H1 (cell line): ENCODE measurements at regions not wholly inside any gene's neighbourhood (a gene's known extent, or its start where the extent isn't known, plus 50 kb on each side); places are given as distances from the start of the nearest gene placed in this dataset.

Source experiments
- CTCF ChIA-PET: fragments of 300-600 bp; sonication (Branson Sonifier 250); formaldehyde crosslinking; loops from one replicate; lab custom pipeline; 2021; ENCODE audit not compliant: partially characterized antibody; lab: Charles Lee
- POLR2A ChIA-PET: fragments of 300-600 bp; sonication (Branson Sonifier 250); formaldehyde crosslinking; loops from one replicate; lab custom pipeline; 2021; ENCODE audit warnings: inconsistent platforms; ENCODE audit not compliant: partially characterized antibody; lab: Charles Lee
- DNase-seq, 2 experiments: peaks; one replicate each; pipeline versions ENCODE4 v3.0.0 to v3.0.0-alpha.2; 2010 to 2022; ENCODE audit warnings: low spot score in 2 of 2, low read depth in 1 of 2, mixed read lengths in 1 of 2
- FAIRE-seq: peaks from 2 replicates; lab custom pipeline; 2011; peaks lifted over from hg19 to GRCh38; lab: Jason Lieb, UNC
- H2AFZ ChIP-seq: 2 replicates; pipeline ENCODE4 v1.8.1; 2012; ENCODE audit warnings: low read length, inconsistent platforms
- H2AK5ac ChIP-seq: 2 replicates; pipeline ENCODE4 v1.6.1; 2013; ENCODE audit warnings: low read depth, low read length
- H2BK120ac ChIP-seq: replicated peaks from 2 replicates; pipeline ENCODE3; 2013; ENCODE audit warnings: low read depth, low read length, inconsistent platforms
- H2BK12ac ChIP-seq: 2 replicates; pipeline ENCODE4 v1.6.1; 2013; ENCODE audit warnings: low read depth, low read length
- H2BK15ac ChIP-seq: 2 replicates; pipeline ENCODE4 v1.6.1; 2013; ENCODE audit warnings: low read length
- H2BK20ac ChIP-seq: 2 replicates; pipeline ENCODE4 v1.6.1; 2013; ENCODE audit warnings: low read length
- H2BK5ac ChIP-seq: 2 replicates; pipeline ENCODE4 v1.6.1; 2013; ENCODE audit warnings: low read depth, low read length
- H3K14ac ChIP-seq: 2 replicates; pipeline ENCODE4 v1.6.1; 2013; ENCODE audit warnings: inconsistent platforms; ENCODE audit not compliant: insufficient read length
- H3K18ac ChIP-seq: 2 replicates; pipeline ENCODE4 v1.6.1; 2013; ENCODE audit warnings: low read length; ENCODE audit errors: extremely low read depth
- H3K23ac ChIP-seq: 2 replicates; pipeline ENCODE4 v1.6.1; 2013; ENCODE audit warnings: inconsistent platforms; ENCODE audit not compliant: insufficient read length
- H3K23me2 ChIP-seq: 2 replicates; pipeline ENCODE4 v1.6.1; 2013; ENCODE audit warnings: low read depth, low read length
- H3K27ac ChIP-seq: 2 replicates; pipeline ENCODE4 v1.6.1; 2011; ENCODE audit warnings: low read depth, low read length, inconsistent platforms
- H3K27me3 ChIP-seq, 4 experiments: replicated peaks in 1 of 4; 1 replicate in 1 of 4; 2 replicates in 3 of 4; pipeline versions ENCODE4 v1.6.1 to v1.8.1; 2011 to 2013; ENCODE audit warnings: low read length in 3 of 4, mild to moderate bottlenecking in 3 of 4, inconsistent platforms in 2 of 4, mixed read lengths in 2 of 4, moderate library complexity in 1 of 4; ENCODE audit not compliant: control insufficient read depth in 3 of 4, insufficient read depth in 3 of 4; ENCODE audit errors: extremely low read depth in 1 of 4
- H3K36me3 ChIP-seq, 4 experiments: 2 replicates each; pipeline versions ENCODE4 v1.6.1 to v1.8.1; 2011 to 2013; ENCODE audit warnings: mild to moderate bottlenecking in 4 of 4, low read length in 3 of 4, moderate library complexity in 2 of 4, control low read depth in 1 of 4, inconsistent platforms in 1 of 4; ENCODE audit not compliant: insufficient read depth in 4 of 4, control insufficient read depth in 2 of 4
- H3K4ac ChIP-seq: replicated peaks from 2 replicates; pipeline ENCODE3; 2013; ENCODE audit warnings: low read length, low read depth, mixed read lengths, inconsistent platforms; ENCODE audit not compliant: insufficient read length
- H3K4me1 ChIP-seq, 4 experiments: replicated peaks in 1 of 4; 1 replicate in 1 of 4; 2 replicates in 3 of 4; pipeline versions ENCODE4 v1.6.1 to v1.8.1; 2011 to 2013; ENCODE audit warnings: low read length in 3 of 4, inconsistent platforms in 2 of 4, mixed read lengths in 1 of 4; ENCODE audit not compliant: insufficient read depth in 4 of 4, control insufficient read depth in 3 of 4
- H3K4me2 ChIP-seq, 2 experiments: 2 replicates each; pipeline versions ENCODE4 v1.6.1 to v1.8.1; 2011 to 2013; ENCODE audit warnings: low read depth in 2 of 2, low read length in 2 of 2, control low read depth in 1 of 2, inconsistent platforms in 1 of 2, mild to moderate bottlenecking in 1 of 2; ENCODE audit not compliant: insufficient read depth in 1 of 2
- H3K4me3 ChIP-seq, 4 experiments: fragments of 200-600, 300-600 bp in 1 of 4; sonication (generic), shearing (Covaris generic), sonication (Bioruptor Twin) in 1 of 4; 2 replicates each; pipeline versions ENCODE4 v1.5.1 to v1.8.1; 2011 to 2016; ENCODE audit warnings: low read length in 4 of 4, low read depth in 3 of 4, control low read depth in 2 of 4, inconsistent platforms in 2 of 4, mild to moderate bottlenecking in 2 of 4, mixed read lengths in 1 of 4, moderate library complexity in 1 of 4; ENCODE audit not compliant: insufficient read depth in 2 of 4; ENCODE audit errors: extremely low read depth in 1 of 4
- H3K56ac ChIP-seq: replicated peaks from 2 replicates; pipeline ENCODE3; 2013; ENCODE audit warnings: low read depth, mild to moderate bottlenecking, mixed read lengths, low read length, inconsistent platforms; ENCODE audit not compliant: insufficient read length
- H3K79me1 ChIP-seq: 2 replicates; pipeline ENCODE4 v1.6.1; 2013; ENCODE audit warnings: low read depth, low read length, control low read depth
- H3K79me2 ChIP-seq, 2 experiments: 2 replicates each; pipeline versions ENCODE4 v1.6.1 to v1.8.1; 2012 to 2013; ENCODE audit warnings: low read length in 2 of 2, mild to moderate bottlenecking in 2 of 2, inconsistent platforms in 1 of 2; ENCODE audit not compliant: insufficient read depth in 2 of 2, control insufficient read depth in 1 of 2
- H3K9ac ChIP-seq, 4 experiments: replicated peaks in 1 of 4; 1 replicate in 1 of 4; 2 replicates in 3 of 4; pipeline versions ENCODE4 v1.6.1 to v1.8.1; 2011 to 2013; ENCODE audit warnings: low read depth in 3 of 4, low read length in 3 of 4, control low read depth in 2 of 4, mild to moderate bottlenecking in 2 of 4, moderate library complexity in 2 of 4, inconsistent platforms in 1 of 4; ENCODE audit errors: extremely low read depth in 1 of 4
- H3K9me3 ChIP-seq, 2 experiments: 2 replicates each; pipeline versions ENCODE4 v1.6.1 to v1.8.1; 2012 to 2013; ENCODE audit warnings: mild to moderate bottlenecking in 2 of 2, moderate library complexity in 2 of 2, control low read depth in 1 of 2, inconsistent platforms in 1 of 2, low read depth in 1 of 2, low read length in 1 of 2, mixed read lengths in 1 of 2; ENCODE audit not compliant: insufficient read depth in 2 of 2
- H4K20me1 ChIP-seq, 2 experiments: replicated peaks in 1 of 2; 2 replicates each; pipeline versions ENCODE3 to v1.8.1; 2011 to 2013; ENCODE audit warnings: inconsistent platforms in 2 of 2, low read length in 2 of 2, mild to moderate bottlenecking in 1 of 2; ENCODE audit not compliant: insufficient read depth in 2 of 2, control insufficient read depth in 1 of 2
- H4K5ac ChIP-seq: 2 replicates; pipeline ENCODE4 v1.6.1; 2013; ENCODE audit warnings: low read length, low read depth, mixed read lengths, inconsistent platforms; ENCODE audit not compliant: insufficient read length
- H4K8ac ChIP-seq: 2 replicates; pipeline ENCODE4 v1.8.0; 2013; ENCODE audit warnings: mild to moderate bottlenecking, moderate library complexity, low read length, inconsistent platforms; ENCODE audit not compliant: insufficient read depth; ENCODE audit errors: extremely low read depth
- H4K91ac ChIP-seq: replicated peaks from 2 replicates; pipeline ENCODE3; 2013; ENCODE audit warnings: low read length, mixed read lengths, inconsistent platforms; ENCODE audit not compliant: insufficient read length
- CREB1 ChIP-seq: IDR thresholded peaks from 2 replicates; pipeline ENCODE4 v1.6.1; 2012; ENCODE audit warnings: inconsistent platforms
- CTBP2 ChIP-seq: IDR thresholded peaks from 2 replicates; pipeline ENCODE4 v1.7.0; 2011; ENCODE audit warnings: borderline replicate concordance, mild to moderate bottlenecking, moderate library complexity, mixed read lengths, low read length; ENCODE audit not compliant: insufficient read depth, insufficient read length
- EGR1 ChIP-seq: IDR thresholded peaks from 2 replicates; pipeline ENCODE4 v1.6.1; 2011; ENCODE audit warnings: low read depth, low read length, borderline replicate concordance
- MAFK ChIP-seq: IDR thresholded peaks from 2 replicates; pipeline ENCODE4 v1.6.1; 2012; ENCODE audit warnings: low read depth, mild to moderate bottlenecking, improper control_type of control experiment, low read length
- NRF1 ChIP-seq: IDR thresholded peaks from 2 replicates; pipeline ENCODE4 v1.6.1; 2011; ENCODE audit warnings: mild to moderate bottlenecking, low read depth, low read length, improper control_type of control experiment
- RAD21 ChIP-seq, 2 experiments: IDR thresholded peaks in 1 of 2; conservative IDR thresholded peaks in 1 of 2; 2 replicates each; pipeline ENCODE4 v1.6.1; 2011; ENCODE audit warnings: low read depth in 2 of 2, low read length in 2 of 2, improper control_type of control experiment in 1 of 2, inconsistent platforms in 1 of 2, mild to moderate bottlenecking in 1 of 2, moderate library complexity in 1 of 2
- RBBP5 ChIP-seq: IDR thresholded peaks from 2 replicates; pipeline ENCODE4 v1.7.1; 2012; ENCODE audit warnings: low read depth, mild to moderate bottlenecking, inconsistent platforms, low read length, moderate library complexity, borderline replicate concordance
- RNF2 ChIP-seq: fragments of 200-900, 300-1000 bp; sonication (generic); IDR thresholded peaks from 2 replicates; pipeline ENCODE4 v1.7.1; 2016; ENCODE audit warnings: borderline replicate concordance, low read depth, mild to moderate bottlenecking, antibody characterized with exemption, low read length; ENCODE audit not compliant: poor library complexity, severe bottlenecking; ENCODE audit errors: missing control alignments
- SRF ChIP-seq: IDR thresholded peaks from 2 replicates; pipeline ENCODE4 v1.6.1; 2011; ENCODE audit warnings: mild to moderate bottlenecking, low read depth, low read length, moderate library complexity
- TCF12 ChIP-seq: IDR thresholded peaks from 2 replicates; pipeline ENCODE4 v1.6.1; 2011; ENCODE audit warnings: low read depth, mild to moderate bottlenecking, low read length
- WGBS, 2 experiments: shearing (Covaris generic) in 1 of 2; methylation state at CpG; one replicate each; pipeline versions ENCODE4 v1.1.6 to v1.1.7; 2013 to 2015; ENCODE audit warnings: low lambda C conversion rate in 2 of 2, mixed read lengths in 2 of 2, inconsistent platforms in 1 of 2, low coverage in 1 of 2, missing lambda C conversion rate in 1 of 2; ENCODE audit not compliant: insufficient replicate concordance in 2 of 2, insufficient coverage in 1 of 2, insufficient read length in 1 of 2; ENCODE audit errors: extremely low coverage in 1 of 2, missing lambda C conversion rate in 1 of 2; 5-methylcytosine and 5-hydroxymethylcytosine counted together
- TF ChIP-seq, protein P1 (sequence below): IDR thresholded peaks from 2 replicates; pipeline ENCODE4 v1.6.1; 2011; ENCODE audit warnings: low read depth, mild to moderate bottlenecking, low read length; ENCODE audit not compliant: insufficient read depth
- TF ChIP-seq, protein P2 (sequence below): IDR thresholded peaks from 2 replicates; pipeline ENCODE4 v1.6.1; 2011; ENCODE audit warnings: low read length, improper control_type of control experiment

DNA sequence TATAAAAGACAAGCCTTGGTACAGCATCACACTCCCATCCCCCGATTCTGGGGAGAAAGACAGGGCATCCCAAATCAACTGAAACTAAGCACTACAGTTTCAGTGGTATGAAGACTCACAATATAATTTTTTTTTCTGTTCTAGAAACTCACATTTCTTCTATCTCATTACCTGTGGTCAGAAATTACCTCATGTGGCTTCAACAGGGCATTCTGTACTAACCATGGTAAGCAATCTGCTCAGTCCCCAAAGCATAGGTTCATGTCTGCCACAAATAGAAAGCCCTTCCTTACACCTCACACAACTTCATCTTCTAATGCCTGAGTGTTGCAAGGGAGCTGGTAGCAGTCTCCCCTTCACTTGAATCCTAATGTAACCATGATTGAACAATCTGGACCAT, 147.4 kb upstream of the POU2AF2 start:
- Histone ChIP-seq H3K4ac (no peak overlapping the region), H4K5ac (no peak overlapping the region), H4K91ac (no peak overlapping the region), H3K23ac (no peak overlapping the region), H2AK5ac (no peak overlapping the region), H3K36me3 (no peaks in the 10 kb centered on the region), H3K18ac (no peak overlapping the region), H2BK12ac (no peak overlapping the region), H3K79me1 (no peaks in the 10 kb centered on the region), H3K27ac (no peak overlapping the region), H3K4me3 (no peak overlapping the region), H3K9ac (no peak overlapping the region), H3K4me1 (peaks cover 0 to 5% (median 0%) of the 10 kb centered on the region in 4 experiments; a peak in 1 of 7 replicates), H4K20me1 (no peaks in the 10 kb centered on the region), H3K14ac (no peak overlapping the region), H2BK20ac (no peak overlapping the region), H4K8ac (no peak overlapping the region), H2AFZ (no peak overlapping the region), H3K56ac (no peak overlapping the region), H3K4me2 (no peak overlapping the region), H3K23me2 (no peaks in the 10 kb centered on the region), H2BK5ac (no peak overlapping the region), H2BK120ac (no peak overlapping the region), H3K79me2 (no peaks in the 10 kb centered on the region), H3K9me3 (no peaks in the 10 kb centered on the region), H3K27me3 (no peaks in the 10 kb centered on the region), H2BK15ac (no peak overlapping the region)
- TF ChIP-seq RNF2, result no peak
- TF ChIP-seq, protein P1, sequence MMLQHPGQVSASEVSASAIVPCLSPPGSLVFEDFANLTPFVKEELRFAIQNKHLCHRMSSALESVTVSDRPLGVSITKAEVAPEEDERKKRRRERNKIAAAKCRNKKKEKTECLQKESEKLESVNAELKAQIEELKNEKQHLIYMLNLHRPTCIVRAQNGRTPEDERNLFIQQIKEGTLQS, result no peak
- no peak for TF ChIP-seq RAD21 (IDR thresholded peaks at IDR 0.05 in 1 of 2, conservative IDR thresholded peaks at IDR 0.05 in 1 of 2; ENCODE audit: low read depth in 2 of 2, low read length in 2 of 2)
- no peak for TF ChIP-seq TCF12
- TF ChIP-seq RBBP5, result no peak
- no peak for TF ChIP-seq CREB1
- TF ChIP-seq MAFK, result no peak
- TF ChIP-seq NRF1, result no peak
- no peak for TF ChIP-seq SRF
- no peak for TF ChIP-seq EGR1
- TF ChIP-seq, protein P2, sequence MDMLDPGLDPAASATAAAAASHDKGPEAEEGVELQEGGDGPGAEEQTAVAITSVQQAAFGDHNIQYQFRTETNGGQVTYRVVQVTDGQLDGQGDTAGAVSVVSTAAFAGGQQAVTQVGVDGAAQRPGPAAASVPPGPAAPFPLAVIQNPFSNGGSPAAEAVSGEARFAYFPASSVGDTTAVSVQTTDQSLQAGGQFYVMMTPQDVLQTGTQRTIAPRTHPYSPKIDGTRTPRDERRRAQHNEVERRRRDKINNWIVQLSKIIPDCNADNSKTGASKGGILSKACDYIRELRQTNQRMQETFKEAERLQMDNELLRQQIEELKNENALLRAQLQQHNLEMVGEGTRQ, result no peak
- no peak for TF ChIP-seq CTBP2
- ChIA-PET POLR2A (no interaction called here), CTCF (interaction anchor here (0.9 to 1.5 kb wide), 2 partner anchors 16 to 330 kb away, joined by 3 read pairs; no protein-coding TSS in a partner anchor)
- no peak for DNase-seq
- FAIRE-seq, result no peak
- 85% methylated on average over 1 of the region's 1 CpG; no CpG with 5 or more reads in 1 of the 2 experiments for WGBS, 2 experiments
